HepG2 (cell line): ENCODE measurements at regions not wholly inside any gene's neighbourhood (a gene's known extent, or its start where the extent isn't known, plus 50 kb on each side); places are given as distances from the start of the nearest gene placed in this dataset.

Experiments
- ATF5 ChIP-seq: sonication (generic); formaldehyde crosslinking; IDR thresholded peaks from 2 replicates; pipeline ENCODE4 v1.4.0; 2020; ENCODE audit warnings: mild to moderate bottlenecking, low read depth, missing genetic modification reagents
- CREBL2 ChIP-seq: sonication (generic); formaldehyde crosslinking; IDR thresholded peaks from 2 replicates; pipeline ENCODE4 v1.8.1; 2023; ENCODE audit warnings: missing genetic modification reagents, mild to moderate bottlenecking, borderline replicate concordance
- DMAP1 ChIP-seq: IDR thresholded peaks from 2 replicates; pipeline ENCODE4 v1.6.1; 2016
- ELF4 ChIP-seq: sonication (generic); formaldehyde crosslinking; IDR thresholded peaks from 2 replicates; pipeline ENCODE4 v1.5.0; 2020; ENCODE audit warnings: missing genetic modification reagents, mild to moderate bottlenecking, moderate library complexity, borderline replicate concordance
- FOXP1 ChIP-seq, 2 experiments: fragments of 450-650 bp in 1 of 2; IDR thresholded peaks; 2 replicates each; pipeline ENCODE4 v1.6.1; 2017 to 2018; ENCODE audit warnings: antibody characterized with exemption in 1 of 2
- GATAD1 ChIP-seq: IDR thresholded peaks from 2 replicates; pipeline ENCODE4 v1.6.1; 2016; ENCODE audit warnings: missing genetic modification reagents, missing compliant biosample characterization
- HNRNPH1 ChIP-seq: fragments of 200-400 bp; formaldehyde crosslinking; optimal IDR thresholded peaks from 2 replicates; pipeline ENCODE3; 2017; ENCODE audit warnings: mild to moderate bottlenecking, low read depth, low read length
- MBNL3 ChIP-seq: fragments of 250-450 bp; sonication (Bioruptor Pico); conservative IDR thresholded peaks from 2 replicates; pipeline ENCODE4 v1.8.0; 2022; ENCODE audit warnings: mild to moderate bottlenecking, inconsistent platforms
- MXD4 ChIP-seq: IDR thresholded peaks from 2 replicates; pipeline ENCODE4 v1.6.1; 2016; ENCODE audit warnings: mild to moderate bottlenecking, missing biosample characterization, missing genetic modification reagents
- PAX8 ChIP-seq: sonication (generic); formaldehyde crosslinking; IDR thresholded peaks from 2 replicates; pipeline ENCODE4 v1.8.0; 2022; ENCODE audit warnings: mild to moderate bottlenecking, missing genetic modification reagents, borderline replicate concordance
- SP140L ChIP-seq: sonication (generic); formaldehyde crosslinking; IDR thresholded peaks from 2 replicates; pipeline ENCODE4 v1.4.0; 2020; ENCODE audit warnings: missing genetic modification reagents, borderline replicate concordance
- STAG1 ChIP-seq: sonication (generic); formaldehyde crosslinking; IDR thresholded peaks from 2 replicates; pipeline ENCODE4 v1.4.0; 2020; ENCODE audit warnings: missing genetic modification reagents
- TCF7 ChIP-seq: sonication (generic); IDR thresholded peaks from 2 replicates; pipeline ENCODE4 v1.6.1; 2016; ENCODE audit warnings: antibody characterized with exemption, low read depth
- TCF7L2 ChIP-seq: IDR thresholded peaks from 2 replicates; pipeline ENCODE4 v1.6.1; 2011; ENCODE audit warnings: mild to moderate bottlenecking, low read depth, low read length, moderate library complexity
- TOPORS ChIP-seq: sonication (generic); formaldehyde crosslinking; IDR thresholded peaks from 2 replicates; pipeline ENCODE4 v1.8.0; 2023; ENCODE audit warnings: mild to moderate bottlenecking, missing genetic modification reagents
- ZBTB7B ChIP-seq: sonication (generic); formaldehyde crosslinking; IDR thresholded peaks from 2 replicates; pipeline ENCODE4 v1.4.0; 2020; ENCODE audit warnings: missing genetic modification reagents
- ZC3H13 ChIP-seq: sonication (generic); formaldehyde crosslinking; IDR thresholded peaks from 2 replicates; pipeline ENCODE4 v1.8.1; 2023; ENCODE audit warnings: mild to moderate bottlenecking, missing genetic modification reagents, moderate library complexity
- ZKSCAN8 ChIP-seq: IDR thresholded peaks from 2 replicates; pipeline ENCODE4 v1.6.1; 2016; ENCODE audit warnings: borderline replicate concordance, missing genetic modification reagents, missing compliant biosample characterization
- ZNF3 ChIP-seq: IDR thresholded peaks from 2 replicates; pipeline ENCODE4 v1.7.0; 2017; ENCODE audit warnings: inconsistent platforms
- ZNF597 ChIP-seq: sonication (generic); formaldehyde crosslinking; IDR thresholded peaks from 2 replicates; pipeline ENCODE4 v1.5.0; 2020; ENCODE audit warnings: missing genetic modification reagents
- TF ChIP-seq, protein P1 (sequence below): IDR thresholded peaks from 2 replicates; pipeline ENCODE4 v1.6.1; 2016; ENCODE audit warnings: mild to moderate bottlenecking
- TF ChIP-seq, protein P2 (sequence below): sonication (generic); formaldehyde crosslinking; IDR thresholded peaks from 2 replicates; pipeline ENCODE4 v1.4.0; 2020; ENCODE audit warnings: missing genetic modification reagents, borderline replicate concordance
- TF ChIP-seq, protein P3 (sequence below): sonication (generic); formaldehyde crosslinking; IDR thresholded peaks from 2 replicates; pipeline ENCODE4 v1.8.1; 2022; ENCODE audit warnings: mild to moderate bottlenecking, missing genetic modification reagents

- TF ChIP-seq CREBL2 (CRISPR knock-in tag) (no peak), GATAD1 (CRISPR knock-in tag) (0 out of 2 replicates have a peak, but pooled peaks have one; percentile 39), HNRNPH1 (no peak), ZNF3 (CRISPR knock-in tag) (no peak), ZBTB7B (CRISPR knock-in tag) (peak; percentile 17; the same call in 1 of the 2 replicates), TCF7L2 (no peak), PAX8 (CRISPR knock-in tag) (no peak), FOXP1 (IDR thresholded peaks at IDR 0.05) (no peak), FOXP1 (CRISPR knock-in tag; IDR thresholded peaks at IDR 0.05) (no peak), TCF7 (no peak), ELF4 (no peak), MBNL3 (CRISPR knock-in tag) (no peak), ATF5 (CRISPR knock-in tag) (no peak), DMAP1 (CRISPR knock-in tag) (no peak), SP140L (CRISPR knock-in tag) (no peak), ZKSCAN8 (no peak), MXD4 (CRISPR knock-in tag) (0 out of 2 replicates have a peak, but pooled peaks have one; percentile 47), ZNF597 (CRISPR knock-in tag) (no peak), ZC3H13 (CRISPR knock-in tag) (no peak), TOPORS (CRISPR knock-in tag) (no peak), STAG1 (peak; percentile 95)
- TF ChIP-seq, protein P1, sequence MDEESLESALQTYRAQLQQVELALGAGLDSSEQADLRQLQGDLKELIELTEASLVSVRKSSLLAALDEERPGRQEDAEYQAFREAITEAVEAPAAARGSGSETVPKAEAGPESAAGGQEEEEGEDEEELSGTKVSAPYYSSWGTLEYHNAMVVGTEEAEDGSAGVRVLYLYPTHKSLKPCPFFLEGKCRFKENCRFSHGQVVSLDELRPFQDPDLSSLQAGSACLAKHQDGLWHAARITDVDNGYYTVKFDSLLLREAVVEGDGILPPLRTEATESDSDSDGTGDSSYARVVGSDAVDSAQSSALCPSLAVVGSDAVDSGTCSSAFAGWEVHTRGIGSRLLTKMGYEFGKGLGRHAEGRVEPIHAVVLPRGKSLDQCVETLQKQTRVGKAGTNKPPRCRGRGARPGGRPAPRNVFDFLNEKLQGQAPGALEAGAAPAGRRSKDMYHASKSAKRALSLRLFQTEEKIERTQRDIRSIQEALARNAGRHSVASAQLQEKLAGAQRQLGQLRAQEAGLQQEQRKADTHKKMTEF, result 0 out of 2 replicates have a peak, but pooled peaks have one; percentile 35
- TF ChIP-seq, protein P2, sequence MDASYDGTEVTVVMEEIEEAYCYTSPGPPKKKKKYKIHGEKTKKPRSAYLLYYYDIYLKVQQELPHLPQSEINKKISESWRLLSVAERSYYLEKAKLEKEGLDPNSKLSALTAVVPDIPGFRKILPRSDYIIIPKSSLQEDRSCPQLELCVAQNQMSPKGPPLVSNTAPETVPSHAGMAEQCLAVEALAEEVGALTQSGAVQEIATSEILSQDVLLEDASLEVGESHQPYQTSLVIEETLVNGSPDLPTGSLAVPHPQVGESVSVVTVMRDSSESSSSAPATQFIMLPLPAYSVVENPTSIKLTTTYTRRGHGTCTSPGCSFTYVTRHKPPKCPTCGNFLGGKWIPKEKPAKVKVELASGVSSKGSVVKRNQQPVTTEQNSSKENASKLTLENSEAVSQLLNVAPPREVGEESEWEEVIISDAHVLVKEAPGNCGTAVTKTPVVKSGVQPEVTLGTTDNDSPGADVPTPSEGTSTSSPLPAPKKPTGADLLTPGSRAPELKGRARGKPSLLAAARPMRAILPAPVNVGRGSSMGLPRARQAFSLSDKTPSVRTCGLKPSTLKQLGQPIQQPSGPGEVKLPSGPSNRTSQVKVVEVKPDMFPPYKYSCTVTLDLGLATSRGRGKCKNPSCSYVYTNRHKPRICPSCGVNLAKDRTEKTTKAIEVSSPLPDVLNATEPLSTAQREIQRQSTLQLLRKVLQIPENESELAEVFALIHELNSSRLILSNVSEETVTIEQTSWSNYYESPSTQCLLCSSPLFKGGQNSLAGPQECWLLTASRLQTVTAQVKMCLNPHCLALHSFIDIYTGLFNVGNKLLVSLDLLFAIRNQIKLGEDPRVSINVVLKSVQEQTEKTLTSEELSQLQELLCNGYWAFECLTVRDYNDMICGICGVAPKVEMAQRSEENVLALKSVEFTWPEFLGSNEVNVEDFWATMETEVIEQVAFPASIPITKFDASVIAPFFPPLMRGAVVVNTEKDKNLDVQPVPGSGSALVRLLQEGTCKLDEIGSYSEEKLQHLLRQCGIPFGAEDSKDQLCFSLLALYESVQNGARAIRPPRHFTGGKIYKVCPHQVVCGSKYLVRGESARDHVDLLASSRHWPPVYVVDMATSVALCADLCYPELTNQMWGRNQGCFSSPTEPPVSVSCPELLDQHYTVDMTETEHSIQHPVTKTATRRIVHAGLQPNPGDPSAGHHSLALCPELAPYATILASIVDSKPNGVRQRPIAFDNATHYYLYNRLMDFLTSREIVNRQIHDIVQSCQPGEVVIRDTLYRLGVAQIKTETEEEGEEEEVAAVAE (CRISPR knock-in tag), result no peak
- TF ChIP-seq, protein P3, sequence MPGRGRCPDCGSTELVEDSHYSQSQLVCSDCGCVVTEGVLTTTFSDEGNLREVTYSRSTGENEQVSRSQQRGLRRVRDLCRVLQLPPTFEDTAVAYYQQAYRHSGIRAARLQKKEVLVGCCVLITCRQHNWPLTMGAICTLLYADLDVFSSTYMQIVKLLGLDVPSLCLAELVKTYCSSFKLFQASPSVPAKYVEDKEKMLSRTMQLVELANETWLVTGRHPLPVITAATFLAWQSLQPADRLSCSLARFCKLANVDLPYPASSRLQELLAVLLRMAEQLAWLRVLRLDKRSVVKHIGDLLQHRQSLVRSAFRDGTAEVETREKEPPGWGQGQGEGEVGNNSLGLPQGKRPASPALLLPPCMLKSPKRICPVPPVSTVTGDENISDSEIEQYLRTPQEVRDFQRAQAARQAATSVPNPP, result no peak
These were observed 194.0 kb downstream of the GASK1B start (continued) for GRCh38 chr4:157978680-157979361.
